Hypothalamus (tissue), 51 donors: ENCODE measurements at regions not wholly inside any gene's neighbourhood (a gene's known extent, or its start where the extent isn't known, plus 50 kb on each side); places are given as distances from the start of the nearest gene placed in this dataset.

Experiments
- DNase-seq, 51 donors: peaks; one replicate each; lab custom pipeline; 2025; lab: John Stamatoyannopoulos, UW

- DNase-seq = no peak
Observed at GRCh38 chr16:73506568-73507056, 458.7 kb upstream of the ZFHX3 start.

GRCh38 chr16:73505577-73505976 is 457.6 kb upstream of the ZFHX3 start:
- DNase-seq = no peak

GRCh38 chr16:73504591-73505575 is 457.0 kb upstream of the ZFHX3 start:
- peak in 3 of 51 donors; percentile 4 to 7 (median 6) for DNase-seq

- DNase-seq = peak in 1 of 51 donors; percentile 14
Observed at GRCh38 chr16:73503093-73503492, 455.2 kb upstream of the ZFHX3 start.

- DNase-seq = no peak
Observed at GRCh38 chr16:73499276-73499675, 451.3 kb upstream of the ZFHX3 start.

- no peak for DNase-seq
Observed at GRCh38 chr16:73485880-73486279, 438.0 kb upstream of the ZFHX3 start.

- no peak for DNase-seq
Observed at GRCh38 chr16:73483934-73484711, 436.2 kb upstream of the ZFHX3 start.

- no peak for DNase-seq
Observed at GRCh38 chr16:73483076-73483791, 435.3 kb upstream of the ZFHX3 start.

- DNase-seq = no peak
Observed at GRCh38 chr16:73482310-73482709, 434.4 kb upstream of the ZFHX3 start.

- no peak for DNase-seq
Observed at GRCh38 chr16:73480381-73480780, 432.5 kb upstream of the ZFHX3 start.

GRCh38 chr16:73473713-73474112 is 425.8 kb upstream of the ZFHX3 start:
- no peak for DNase-seq

GRCh38 chr16:73464834-73465233 is 416.9 kb upstream of the ZFHX3 start:
- DNase-seq = no peak

- DNase-seq = no peak
Observed at GRCh38 chr16:73459586-73459985, 411.7 kb upstream of the ZFHX3 start.

GRCh38 chr16:73457851-73458250 is 409.9 kb upstream of the ZFHX3 start:
- no peak for DNase-seq

- no peak for DNase-seq
Observed at GRCh38 chr16:73448970-73449369, 401.0 kb upstream of the ZFHX3 start.

- DNase-seq = no peak
Observed at GRCh38 chr16:73447846-73448245, 399.9 kb upstream of the ZFHX3 start.

- no peak for DNase-seq
Observed at GRCh38 chr16:73434621-73435020, 386.7 kb upstream of the ZFHX3 start.

- DNase-seq = no peak
Observed at GRCh38 chr16:73433731-73434307, 385.9 kb upstream of the ZFHX3 start.

GRCh38 chr16:73432850-73433730 is 385.2 kb upstream of the ZFHX3 start:
- peak in 1 of 51 donors; percentile 24 for DNase-seq
